HG03103 (cell line): ENCODE measurements at regions not wholly inside any gene's neighbourhood (a gene's known extent, or its start where the extent isn't known, plus 50 kb on each side); places are given as distances from the start of the nearest gene placed in this dataset.
"Not testable (repeated sequence)": the region's sequence is repeated elsewhere in the genome, so short reads cannot be mapped to it uniquely, and the experiment has no call there.

Experiments used
- ATAC-seq: cut with Tn5 transposase; IDR thresholded peaks from one replicate; pipeline ENCODE4 v1.9.1; 2021; ENCODE audit warnings: low read depth; ENCODE audit not compliant: unreplicated experiment

DNA sequence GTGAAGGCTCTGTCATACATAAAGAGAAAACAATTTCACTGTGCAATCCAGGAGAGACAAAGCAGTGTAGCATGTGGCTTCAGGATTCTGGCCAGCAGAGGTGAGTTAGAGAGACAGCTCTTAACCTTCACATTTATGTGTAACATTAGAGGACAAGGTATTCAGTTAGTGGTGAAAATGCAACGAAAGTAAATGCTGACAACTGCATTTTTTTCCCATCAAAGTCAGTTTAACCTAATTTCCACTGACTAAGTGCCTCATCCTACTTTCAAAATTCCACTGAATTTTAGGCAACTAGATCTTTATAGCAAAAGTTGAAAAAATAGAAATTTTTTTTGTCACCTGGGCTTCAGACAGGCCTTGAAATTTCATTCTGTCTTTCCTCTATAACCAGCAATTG is 130.8 kb upstream of the LNX1 start:
- no peak for ATAC-seq

DNA sequence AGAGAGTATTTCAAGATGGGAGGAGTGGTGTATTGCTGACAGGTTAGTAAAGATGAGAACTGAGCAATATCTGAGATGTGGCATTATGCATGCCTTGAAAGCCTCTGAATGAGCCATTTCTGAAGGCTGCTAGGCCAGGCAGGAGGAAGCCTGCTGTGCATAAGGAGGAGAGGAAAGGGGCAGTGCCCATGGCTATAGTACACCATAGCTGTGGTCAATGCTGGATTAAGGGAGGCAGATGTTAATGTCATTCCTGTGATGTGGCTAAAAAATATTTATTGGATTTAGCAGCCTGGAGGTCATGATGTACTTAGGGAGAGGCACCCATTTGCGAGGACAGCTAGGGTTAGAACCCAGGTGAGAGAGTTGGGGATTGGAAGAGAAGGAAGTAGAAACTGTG is 130.0 kb upstream of the LNX1 start:
- ATAC-seq: no peak

DNA sequence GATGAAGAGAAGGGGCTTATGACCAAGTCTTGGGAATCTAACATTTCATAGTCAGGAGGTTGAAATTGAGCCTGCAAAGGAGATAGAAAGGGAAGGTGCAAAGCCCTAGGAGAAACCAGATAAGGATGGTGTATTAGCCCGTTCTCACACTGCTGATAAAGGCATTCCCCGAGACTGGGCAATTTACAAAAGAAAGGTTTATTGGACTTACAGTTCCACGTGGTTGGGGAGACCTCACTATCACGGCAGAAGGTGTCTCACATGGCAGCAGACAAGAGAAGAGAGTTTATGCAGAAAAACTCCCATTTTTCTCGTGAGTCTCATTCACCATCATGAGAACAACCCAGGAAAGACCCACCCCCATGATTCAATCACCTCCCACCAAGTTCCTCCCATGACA is 129.5 kb upstream of the LNX1 start:
- no peak for ATAC-seq

DNA sequence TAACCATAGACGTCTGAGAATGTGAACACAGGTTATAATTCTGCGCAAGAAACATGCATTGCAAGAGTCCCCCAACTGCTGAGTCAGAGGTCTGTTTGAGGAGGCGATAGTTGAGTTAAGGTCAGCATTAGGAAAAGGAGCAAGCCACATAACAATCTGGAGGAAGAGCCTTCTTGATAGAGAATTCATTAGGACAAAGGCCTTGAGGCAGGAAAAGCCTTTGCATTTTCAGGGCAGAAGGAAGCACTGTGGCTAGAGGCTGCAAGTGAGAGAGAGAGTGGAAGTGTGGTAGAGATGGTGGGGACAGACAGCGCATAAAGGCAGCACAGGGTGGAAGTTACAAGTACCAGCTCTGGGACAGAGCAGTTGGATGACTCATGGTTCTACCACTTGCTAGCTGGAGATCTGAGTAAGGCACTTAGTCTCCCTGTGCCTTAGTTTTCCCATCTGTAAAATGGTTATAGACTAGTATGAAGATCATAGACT is 125.8 kb upstream of the LNX1 start:
- no peak for ATAC-seq

DNA sequence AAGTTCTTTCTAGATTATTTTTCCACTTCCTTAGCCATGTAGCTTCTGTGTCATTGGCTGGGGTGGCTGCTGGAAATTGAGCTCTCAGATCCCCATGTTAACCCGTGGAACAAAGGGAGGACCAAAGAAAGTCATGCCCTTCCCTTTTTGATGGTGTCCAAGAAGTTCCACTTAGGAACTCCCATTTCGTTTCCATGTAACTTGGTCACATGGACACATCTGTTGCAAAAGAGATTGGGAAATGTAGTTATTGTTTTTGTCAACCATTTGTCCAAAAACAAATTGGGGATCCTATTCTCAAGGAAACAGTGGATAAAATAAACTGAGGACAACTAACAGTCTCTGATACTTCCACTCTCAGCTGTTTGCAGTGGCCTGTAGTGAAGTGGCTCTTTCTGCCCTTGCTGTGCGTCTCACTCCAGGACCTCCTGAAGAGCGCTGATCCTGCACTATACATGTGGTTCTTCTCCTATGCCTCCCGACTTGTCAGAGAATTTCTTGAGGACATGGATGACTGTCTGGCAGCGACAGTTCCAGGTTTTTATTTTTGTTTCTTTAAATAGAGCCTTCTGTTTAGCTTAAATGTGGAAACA is 125.3 kb upstream of the LNX1 start:
- ATAC-seq: no peak

DNA sequence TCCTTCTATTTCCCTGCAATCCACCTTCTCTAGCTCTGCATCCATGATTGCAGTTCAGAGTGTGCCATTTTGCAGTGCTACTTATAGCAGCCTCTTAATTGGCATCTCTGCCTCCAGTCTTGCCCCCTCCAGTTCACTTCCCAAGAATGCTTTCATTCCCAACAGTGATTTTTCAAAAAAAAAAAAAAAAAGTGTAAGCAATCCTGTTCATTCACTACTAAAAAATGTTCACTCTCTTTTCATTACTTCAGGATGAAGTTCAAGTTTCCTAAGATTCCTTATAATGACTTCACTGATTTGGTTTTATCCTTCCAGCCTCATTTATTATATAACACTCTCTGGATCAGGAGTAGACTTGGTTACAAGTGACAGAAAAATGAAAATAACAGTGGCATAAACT is 124.7 kb upstream of the LNX1 start:
- no peak for ATAC-seq

DNA sequence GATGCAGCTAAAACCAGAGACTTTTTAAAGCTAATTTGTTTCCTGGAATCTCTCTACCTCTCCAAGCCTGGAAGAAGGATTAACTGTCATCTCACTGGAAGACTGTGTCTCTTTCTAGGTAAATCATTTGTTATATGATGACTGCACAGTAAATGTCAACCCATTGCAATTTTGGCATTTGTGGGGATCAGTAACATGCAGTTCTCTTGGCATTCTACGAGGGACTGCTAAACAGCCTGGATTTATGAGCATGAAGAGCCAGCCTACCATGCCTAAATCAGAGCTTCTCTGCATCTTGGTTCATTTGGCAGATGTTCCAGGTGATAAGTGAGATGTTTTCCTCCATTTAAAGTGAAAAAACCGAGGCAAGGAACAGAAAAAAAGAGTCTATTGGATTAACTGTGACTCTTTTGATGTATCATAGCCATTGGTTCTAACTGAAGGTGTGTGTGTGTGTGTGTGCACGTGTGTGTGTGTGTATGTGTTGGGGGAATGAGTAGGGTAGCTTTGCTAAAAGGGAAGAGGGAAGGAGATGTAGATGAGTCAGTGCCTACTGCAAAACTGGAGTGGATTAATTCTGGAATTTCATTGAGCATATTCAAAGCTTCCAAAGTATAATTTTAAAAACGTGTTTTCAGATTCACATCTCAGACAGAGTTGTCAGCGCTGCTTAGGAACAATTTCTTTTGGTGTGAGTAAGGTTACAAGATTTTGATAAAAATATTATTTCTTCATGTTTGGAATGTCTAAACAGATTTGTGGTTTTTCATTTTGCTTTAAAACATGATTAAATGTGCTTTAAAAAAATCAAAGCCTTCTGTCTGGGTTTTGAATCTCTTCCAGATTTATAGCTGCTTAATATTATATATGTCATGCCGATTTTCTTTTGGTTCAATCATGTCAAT is 123.2 kb upstream of the LNX1 start:
- ATAC-seq: no peak

DNA sequence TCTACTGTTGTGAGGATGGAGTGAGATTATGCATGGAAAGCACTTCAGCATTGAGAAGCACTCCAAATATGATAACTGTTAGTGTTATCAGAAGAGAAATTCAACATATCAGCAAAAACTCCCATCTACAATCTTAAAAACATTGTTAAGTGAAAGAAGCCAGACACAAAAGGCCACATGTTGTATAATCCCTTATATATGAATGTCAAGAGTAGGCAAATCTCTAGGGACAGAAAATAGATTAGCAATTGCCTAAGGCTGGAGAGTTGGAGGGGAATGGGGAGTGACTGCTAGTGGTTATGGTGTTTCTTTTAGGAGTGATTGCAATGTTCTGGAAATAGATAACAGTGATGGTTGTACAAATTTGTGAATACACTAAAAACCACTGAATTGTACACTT is 122.5 kb upstream of the LNX1 start:
- ATAC-seq: no peak

DNA sequence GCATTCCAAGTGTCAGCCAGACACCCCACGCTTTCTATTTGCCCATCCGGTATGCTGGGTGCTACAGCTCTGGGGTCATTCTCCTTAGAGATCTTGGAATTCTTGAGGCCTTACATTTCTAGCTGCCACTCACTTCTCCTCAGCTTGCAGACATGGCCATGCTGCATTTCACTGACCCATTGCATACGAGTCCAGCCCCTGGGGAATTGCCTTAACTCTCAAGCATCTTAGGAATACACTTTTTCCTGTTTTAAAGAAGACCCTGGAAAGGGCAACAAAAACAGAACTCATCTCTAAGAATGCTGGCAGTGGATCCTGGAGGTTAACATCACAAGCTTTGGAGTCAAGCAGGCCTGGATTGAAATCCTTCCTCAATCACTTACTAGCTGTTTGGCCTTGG is 122.0 kb upstream of the LNX1 start:
- ATAC-seq: no peak

DNA sequence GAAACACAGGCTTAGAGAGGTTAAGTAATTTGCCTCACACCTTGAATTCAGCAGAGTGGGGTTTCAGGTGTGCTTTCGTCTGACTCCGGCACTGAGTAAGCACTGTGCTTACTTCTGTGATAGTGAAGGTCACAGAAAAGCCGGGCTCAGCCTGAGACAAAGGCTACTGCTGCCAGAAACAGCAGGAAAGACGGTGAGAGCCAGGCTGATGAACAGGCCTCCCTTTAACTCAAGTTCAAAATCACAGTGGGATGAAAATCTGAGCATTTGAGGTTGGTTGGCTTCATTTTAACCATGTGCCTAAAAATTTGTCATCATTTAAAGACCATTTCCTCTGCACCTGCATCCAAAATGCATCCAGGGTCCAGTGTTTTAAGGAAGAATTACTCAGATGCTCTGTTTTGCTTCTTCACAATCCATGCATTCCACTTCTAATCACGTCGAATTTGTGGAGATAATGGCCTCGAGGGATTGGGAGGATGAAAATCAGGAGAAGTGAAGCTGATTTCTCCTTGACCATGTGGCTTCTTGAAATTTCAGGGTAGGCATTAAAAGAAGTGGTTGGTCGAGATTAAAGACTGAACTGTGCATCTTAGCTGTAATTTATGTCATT is 121.2 kb upstream of the LNX1 start:
- no peak for ATAC-seq

DNA sequence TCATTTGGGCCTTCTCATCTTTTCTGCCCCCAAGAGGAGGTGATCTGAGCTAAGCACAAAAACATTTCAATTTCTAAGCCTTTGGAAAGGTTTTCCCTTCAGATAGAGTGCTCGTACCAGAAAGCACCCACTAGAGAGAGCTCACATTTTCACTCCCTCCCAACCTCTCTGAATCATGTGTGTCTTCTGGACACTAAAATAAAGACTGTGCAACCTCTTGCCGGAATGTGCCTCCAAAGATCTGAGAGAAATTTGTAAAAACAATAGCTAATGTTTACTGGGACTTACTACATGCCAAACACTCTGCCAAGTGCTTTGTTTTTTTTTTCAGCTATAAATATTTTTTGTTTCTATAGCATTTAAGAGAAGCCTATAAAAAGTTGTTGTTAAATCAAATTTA is 120.6 kb upstream of the LNX1 start:
- ATAC-seq: no peak

DNA sequence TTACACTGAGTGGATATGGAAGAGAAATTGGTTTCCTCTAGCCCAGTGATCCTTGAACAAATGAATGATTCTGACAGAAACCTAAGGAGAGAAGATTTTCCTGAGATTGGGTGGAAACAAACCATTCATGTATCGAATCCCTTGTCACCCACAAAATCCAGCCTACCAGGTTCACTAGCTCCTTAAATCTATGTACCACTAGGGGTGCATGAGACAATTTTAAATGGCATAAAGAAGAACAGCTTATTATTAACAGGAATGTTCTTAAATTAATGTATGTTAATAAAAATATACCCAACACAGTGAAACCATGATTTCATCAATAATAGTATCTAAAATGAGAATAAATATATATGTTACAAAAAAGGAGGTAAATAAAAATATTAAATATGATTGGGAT is 118.4 kb upstream of the LNX1 start:
- no peak for ATAC-seq

DNA sequence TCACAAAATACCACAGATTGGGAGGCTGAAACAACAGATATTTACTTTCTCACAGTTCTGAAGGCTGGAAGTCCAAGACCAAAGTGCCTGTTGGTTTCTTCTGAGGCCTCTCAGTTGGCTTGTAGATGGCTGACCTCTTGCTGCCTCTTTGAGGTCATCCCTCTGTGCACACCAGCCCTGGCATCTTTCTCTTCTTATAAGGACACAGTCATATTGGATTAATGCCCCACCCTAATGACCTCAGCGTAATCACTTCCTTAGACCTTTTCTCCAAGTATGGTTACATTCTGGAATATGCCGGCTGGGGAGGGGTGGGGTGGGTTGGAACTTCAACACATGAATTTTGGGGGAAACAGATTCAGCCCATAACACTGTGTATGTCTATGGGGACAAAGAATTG is 116.2 kb upstream of the LNX1 start:
- ATAC-seq: no peak

DNA sequence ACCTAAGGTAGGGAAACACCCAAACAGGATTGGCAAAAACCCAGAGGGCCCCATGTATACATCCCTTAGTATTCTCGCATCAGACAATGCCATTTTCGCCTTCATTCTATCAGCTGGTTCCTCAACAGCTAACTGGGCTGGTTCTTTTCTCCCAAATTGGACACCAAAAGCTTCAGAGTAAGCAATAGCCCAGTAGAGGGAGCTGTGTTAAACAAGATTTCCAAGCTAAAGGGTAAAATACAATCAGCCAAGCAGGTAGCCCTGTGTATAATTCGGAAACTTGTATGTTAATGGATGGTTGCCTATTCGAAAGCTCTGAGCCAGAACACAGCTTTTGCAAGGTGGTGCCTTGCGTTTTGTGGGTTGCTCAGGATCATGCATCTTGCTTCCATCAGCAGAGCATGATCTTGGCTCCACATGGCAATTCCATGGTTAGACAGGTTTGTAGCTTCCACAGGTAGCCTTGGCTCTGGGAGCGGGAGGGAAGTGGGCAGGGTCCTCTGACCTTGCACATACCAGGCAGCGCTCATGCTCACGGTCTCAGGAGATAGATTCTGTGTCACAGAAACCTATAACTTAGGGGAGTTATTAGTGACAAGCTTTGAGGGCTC is 115.2 kb upstream of the LNX1 start:
- peak; percentile 24 for ATAC-seq

DNA sequence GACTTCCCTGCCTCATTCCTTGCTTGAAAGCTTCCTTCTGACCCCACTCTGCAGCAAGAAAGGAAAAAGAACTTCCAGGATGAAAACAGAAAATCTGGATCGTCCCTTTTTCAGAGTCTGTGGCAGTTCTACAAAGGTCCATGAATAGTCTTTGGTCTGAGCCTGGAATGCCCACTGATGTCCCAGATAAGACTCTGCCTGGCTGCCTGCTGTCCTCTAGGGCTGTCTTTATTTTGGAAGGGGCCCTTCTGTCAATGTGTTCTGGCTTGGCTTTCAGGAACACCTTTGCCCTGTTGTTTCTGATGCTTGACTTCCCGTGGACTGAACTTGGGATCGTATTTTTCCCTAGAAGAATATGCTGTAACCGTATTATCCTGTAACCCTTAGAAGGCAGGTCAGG is 114.7 kb upstream of the LNX1 start:
- no peak for ATAC-seq

DNA sequence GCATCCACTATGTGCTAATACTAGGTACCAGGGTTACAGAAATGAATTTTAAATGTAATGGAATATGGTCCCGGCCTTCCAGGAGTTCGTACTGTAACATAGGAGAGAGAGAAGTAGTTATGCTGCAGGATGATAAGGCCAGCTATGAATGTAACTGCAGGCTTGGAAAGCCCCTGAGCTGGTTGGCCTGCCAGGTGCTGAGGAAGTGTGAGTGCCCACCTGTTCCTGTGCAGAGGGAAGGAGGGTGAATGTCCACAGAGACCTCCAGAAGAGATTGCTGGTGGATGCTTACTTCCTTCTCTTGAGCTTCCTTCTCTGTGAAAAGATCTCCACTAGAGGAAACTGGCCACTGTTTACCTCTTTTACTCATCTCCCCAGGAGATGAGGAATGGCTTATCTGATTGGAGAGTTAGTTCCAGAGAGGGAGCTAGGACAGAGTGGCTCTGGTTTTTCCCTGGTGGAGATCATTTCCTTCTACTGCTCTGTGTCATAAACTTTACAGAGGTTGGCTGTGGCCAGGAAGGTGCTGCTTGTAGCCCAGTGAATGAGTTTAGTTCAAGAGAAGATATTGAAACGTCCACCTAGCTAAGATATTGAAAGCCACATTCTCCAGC is 114.0 kb upstream of the LNX1 start:
- no peak for ATAC-seq

DNA sequence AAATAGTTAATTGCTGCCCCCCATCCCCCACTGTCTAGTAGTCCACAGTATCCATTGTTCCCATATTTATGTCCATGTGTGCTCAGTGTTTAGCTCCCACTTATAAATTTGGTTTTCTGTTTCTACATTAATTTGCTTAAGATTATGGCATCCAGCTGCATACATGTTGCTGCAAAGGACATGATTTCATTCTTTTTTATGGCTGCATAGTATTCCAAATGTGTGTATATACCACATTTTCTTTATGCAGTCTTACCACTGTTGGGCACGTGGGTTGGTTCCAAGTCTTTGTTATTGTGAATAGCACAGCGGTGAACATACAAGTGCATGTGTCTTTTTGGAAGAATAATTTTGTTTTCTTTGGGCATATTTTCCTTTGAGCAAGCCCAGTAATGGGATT is 113.0 kb upstream of the LNX1 start:
- no peak for ATAC-seq

DNA sequence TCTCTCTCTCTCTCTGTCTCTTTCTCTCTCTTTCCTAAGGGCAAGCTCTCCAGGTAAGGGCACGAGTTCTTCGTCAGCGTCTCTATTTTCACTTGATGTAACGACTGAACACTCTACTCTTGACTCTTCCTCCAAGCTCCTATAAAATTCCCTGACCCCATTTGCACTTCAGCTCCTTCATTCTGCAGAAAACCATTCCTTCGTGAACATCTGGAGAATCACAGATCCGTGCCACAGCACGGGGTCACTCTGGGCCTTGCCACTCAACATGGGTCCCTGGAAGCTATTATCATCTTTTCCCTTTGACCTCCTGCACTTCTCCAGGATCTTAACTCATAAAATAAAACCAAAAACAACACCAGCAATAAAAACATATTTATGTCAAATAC is 112.0 kb upstream of the LNX1 start:
- no peak for ATAC-seq

DNA sequence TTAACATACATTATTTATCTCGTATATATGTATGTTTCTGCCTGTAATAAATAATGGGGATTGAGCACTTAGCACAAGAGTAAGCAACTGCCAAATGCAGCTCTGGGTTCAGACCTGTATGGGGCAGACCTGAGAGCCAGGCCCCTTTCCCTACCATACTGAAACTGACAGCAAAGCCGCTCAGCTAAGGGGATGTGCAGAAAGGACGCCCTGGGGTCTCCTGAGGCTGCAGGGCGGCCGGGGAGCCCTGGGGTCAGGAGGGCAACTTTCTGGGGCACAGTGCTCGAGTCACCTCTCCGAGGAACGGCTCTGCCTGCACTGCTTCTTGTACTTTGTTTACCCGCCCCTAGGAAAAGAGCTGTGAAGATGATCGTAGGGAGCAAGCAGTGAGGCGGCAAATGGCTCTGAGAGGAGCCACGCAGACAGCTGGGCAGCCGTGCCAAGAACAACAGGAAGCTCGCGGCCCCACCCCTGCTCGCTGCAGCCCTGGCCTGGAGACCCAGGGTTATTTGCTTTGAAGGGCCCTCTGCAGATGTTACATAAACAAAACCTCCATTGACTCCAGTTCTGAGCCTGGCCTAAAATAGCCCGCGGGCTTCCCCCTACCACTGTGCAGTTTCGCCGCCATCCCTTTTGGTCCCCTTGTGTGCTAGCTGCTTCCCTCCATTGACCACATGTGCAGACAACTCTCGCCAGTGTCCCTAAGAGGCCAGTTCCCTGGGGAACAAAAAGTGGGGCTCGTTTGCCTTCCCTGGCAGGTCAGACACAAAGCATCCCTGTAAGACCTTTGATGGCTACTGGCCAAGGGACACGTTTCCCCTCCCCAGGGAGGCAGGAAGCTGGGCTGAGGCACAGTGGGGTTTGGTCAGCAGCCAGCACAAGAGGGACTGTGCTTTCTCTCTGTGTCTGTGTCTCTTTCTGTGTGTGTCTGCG is 111.3 kb upstream of the LNX1 start:
- ATAC-seq: peak; percentile 64

DNA sequence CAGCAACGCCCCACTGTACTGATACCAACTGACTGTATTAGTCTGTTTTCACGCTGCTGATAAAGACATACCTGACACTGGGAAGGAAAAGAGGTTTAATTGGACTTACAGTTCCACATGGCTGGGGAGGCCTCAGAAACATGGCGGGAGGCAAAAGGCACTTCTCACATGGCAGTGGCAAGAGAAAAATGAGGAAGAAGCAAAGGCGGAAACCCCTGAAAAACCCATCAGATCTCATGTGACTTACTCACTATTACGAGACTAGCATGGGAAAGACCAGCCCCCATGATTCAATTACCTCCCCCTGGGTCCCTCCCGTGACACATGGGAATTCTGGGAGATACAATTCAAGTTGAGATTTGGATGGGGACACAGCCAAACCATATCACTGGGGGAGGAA is 110.0 kb upstream of the LNX1 start:
- not testable (repeated sequence) for ATAC-seq
